GM11168 (cell line): ENCODE measurements at regions not wholly inside any gene's neighbourhood (a gene's known extent, or its start where the extent isn't known, plus 50 kb on each side); places are given as distances from the start of the nearest gene placed in this dataset.
"Not testable (repeated sequence)": the region's sequence is repeated elsewhere in the genome, so short reads cannot be mapped to it uniquely, and the experiment has no call there.

Experiments used
- in situ Hi-C: fragments of 300-500 bp; cut with MboI; formaldehyde crosslinking; loops from one replicate; pipeline ENCODE4 v1.12.0; 2022; ENCODE audit warnings: low sequenced_read_pairs; ENCODE audit not compliant: unreplicated experiment

DNA sequence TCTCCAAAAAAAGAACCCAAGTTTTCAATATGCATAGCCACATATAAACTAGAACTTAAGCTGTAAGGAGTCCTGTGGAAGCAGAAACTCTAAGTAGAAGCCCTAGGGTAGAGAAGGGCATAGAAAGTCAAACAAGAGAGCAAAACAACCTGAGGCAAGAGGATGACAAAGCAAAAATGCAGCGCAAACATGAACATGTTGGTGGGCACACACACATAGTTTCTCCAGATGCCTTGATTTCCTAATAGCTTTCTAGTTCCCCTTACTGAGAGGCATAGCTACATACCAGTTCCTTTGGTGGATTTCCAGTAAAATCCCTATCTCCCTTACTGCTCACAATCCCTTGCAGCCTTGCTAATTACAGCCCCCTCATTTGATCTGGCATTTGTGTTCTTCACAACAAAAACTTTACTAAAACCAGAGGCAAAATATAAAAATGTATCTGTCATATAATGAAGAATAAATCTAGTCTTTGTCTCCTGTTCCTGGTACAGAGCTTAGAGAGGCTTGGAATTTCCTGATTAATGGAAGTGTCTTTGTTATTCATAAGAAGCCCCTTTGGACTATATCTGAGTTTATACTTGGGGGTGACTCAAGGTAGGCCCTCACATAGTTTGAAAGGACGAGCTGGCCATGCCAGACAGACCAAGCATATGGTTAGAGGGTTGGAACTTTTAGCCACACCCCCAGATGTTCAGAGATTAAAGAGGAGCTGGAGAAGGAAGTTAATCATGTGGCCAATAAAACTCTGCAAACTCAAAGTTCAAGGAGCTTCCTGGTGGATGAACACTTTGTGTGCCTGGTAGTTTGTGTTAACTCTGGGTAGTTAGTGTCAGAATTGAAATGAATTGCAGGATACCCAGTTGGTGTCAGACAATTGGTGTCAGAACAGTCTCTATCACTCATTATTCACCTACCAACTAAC, 52.7 kb upstream of the ZCCHC13 start:
- in situ Hi-C loops = no loop called here

DNA sequence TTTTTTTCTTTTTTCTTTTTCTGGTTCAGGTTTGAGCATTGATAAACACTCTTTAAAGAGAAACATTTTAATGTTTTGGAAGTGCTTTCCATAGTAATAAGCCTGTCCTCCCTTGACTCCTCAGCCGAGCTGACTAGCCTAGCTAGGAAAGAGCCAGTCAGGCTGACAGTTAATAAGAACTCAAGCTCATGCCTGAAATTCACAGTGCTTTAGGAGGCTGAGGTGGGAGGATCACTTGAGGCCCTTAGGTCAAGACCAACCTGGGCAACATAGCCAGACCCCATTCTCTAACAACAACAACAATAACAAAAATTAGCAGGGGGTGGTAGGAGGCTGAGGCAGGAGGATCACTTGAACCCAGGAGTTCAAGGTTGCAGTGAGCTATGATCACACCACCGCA, 53.4 kb upstream of the ZCCHC13 start:
- in situ Hi-C loops = no loop called here

DNA sequence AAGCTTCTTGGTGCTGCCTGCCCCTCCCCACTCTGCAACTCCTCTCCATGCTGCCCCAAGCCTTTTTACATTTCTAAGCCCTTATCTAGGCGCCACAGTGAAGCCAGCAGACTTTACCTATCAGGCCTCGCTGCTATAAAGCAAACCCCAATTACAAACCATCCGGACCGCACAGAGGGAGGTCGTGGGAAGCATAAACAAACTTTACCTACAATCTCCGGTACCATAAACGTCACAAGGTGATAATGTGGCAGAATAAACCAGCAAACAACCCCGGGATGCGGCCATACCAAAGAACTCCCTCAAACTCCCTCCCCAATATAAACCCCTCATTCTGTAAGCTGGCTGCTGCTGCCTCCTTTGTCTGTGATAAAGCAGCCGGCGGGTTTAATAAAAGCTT, 54.0 kb upstream of the ZCCHC13 start:
- in situ Hi-C loops = no loop called here

DNA sequence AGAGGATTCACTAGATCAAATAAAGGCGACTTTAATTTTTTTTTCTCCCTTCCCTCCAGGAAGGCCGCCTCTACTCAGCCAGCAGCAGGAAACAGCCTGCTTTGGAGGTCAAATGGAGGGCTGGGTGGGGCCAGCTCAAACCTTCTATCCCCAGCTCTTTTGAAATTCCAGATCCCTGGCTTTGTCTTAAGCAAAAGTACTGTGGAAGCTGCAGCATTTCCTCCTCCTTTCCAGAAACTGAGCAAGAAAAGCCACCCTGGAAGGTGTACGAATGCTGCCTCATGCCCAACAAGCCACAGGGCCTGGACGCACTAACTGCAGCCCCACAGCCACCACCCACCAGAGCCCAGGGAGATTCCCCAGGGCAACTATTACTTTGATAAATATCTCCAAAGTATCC, 55.1 kb upstream of the ZCCHC13 start:
- in situ Hi-C loops = no loop called here

DNA sequence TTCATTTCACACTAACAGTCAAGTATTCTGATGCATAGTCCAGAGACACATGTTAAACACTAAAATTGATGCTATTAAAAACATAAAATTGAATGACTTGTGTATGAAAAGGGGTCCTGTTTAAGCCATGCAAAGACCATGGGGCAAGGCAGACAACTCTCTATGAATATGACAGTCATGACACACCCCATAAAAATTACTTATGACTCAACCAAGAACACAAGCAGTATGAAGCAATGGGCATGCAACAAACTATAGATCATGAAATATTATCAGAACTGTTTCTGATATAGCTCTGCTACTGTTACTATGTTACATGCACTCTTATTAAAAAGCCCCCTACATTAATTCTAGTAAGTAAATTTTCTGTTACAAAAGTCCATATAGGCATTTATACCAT, 57.5 kb upstream of the ZCCHC13 start:
- in situ Hi-C loops = no loop called here

DNA sequence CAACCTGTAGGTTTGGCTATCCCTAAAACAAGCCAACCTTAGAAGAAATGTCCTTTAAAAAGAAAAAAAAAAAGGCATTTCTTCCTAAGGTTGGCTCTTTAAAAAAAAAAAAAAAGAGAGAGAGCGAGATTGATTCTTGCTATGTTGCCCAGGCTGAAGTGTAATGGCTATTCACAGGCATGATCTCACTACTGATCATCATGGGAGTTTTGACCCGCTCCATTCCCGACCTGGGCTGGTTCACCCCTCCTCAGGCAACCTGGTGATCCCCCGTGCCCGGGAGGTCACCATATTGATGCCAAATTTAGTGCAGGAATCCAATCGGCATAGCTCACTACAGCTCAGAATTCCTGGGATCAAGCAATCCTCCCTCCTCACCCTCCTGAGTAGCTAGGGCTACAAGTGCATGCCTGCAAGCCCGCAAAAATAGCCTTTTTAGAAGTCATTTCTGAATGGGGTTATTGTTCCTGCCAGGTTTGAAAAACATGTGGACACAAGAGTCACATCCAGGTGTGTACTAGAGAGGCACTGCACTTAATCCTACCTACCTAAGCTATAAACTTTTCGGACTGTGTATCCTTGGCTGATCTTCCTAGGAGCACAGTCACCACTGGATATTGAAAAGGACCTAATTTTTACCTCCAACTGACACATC, 61.4 kb upstream of the ZCCHC13 start:
- in situ Hi-C loops = no loop called here

DNA sequence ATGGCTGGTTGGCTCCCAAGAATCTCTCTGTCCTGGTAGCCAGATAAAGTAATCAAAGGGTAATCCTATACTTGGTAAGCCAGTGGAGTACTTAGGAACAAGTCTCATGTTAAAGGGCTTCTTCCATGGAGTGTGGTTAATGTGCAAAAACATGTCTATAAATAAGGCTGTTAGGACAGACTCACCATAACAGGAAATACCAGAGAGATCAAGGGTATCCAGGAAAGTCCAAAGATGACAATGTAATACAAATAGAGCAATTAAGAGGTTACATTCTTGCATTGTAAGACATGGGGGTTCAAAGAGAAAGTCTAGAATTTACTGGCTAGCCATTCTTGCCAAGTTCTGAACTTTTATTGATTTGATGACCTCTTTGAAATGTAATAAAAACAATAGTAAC, 61.9 kb upstream of the ZCCHC13 start:
- in situ Hi-C loops = no loop called here

DNA sequence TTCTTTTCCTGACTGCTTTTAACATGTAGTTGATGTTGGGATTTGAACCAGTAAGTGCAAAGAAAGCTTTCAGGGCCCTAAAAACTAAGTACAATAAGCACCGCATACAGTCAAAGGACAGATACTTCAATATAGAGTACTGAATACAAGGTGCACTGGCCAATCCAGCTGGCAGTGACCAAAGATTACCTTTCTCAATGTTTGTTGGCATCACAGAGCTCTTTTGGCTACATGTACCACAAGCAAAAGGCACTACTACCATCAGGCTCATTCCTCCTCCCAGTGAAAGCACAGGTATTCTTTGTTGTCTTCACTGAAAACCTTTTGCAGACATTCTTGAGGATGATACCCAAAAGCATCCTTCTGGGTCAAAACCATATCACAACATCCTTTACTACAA, 65.2 kb upstream of the ZCCHC13 start:
- in situ Hi-C loops = no loop called here

DNA sequence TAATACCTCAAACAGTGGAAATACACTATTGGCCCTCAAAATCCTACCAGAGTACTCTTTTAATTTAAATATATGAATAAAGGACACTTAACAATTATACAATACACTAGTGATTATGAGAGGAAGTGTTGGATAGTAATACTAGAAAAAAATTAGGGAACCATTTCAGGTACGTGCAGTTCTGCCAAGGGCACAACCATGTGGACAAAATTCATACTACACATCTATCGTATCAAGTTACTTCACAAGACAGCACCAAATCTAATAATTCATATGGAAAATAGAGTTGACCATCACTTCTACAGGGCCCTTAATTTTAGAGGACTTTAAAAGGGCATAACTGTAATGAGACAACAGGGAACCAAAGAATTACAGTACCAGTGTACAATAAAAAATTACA, 69.2 kb upstream of the ZCCHC13 start:
- in situ Hi-C loops = no loop called here

DNA sequence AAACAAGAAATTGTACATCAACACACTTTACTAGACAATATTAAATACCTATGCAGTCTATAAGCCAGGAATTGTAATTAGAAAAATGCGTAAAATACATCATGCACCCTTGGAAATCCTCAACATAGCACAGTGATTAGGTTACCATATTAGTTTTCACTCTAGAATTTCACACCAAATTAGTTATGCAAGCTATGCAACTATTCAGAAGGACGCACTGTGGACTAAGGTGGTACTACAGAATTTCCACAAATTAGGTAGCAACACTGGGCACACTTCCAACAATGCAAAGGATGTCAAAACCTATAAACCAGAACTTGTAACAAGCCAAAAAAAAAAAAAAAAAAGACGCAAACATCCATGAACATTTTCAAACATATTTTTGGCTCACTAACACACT, 71.1 kb upstream of the ZCCHC13 start:
- in situ Hi-C loops = no loop called here

DNA sequence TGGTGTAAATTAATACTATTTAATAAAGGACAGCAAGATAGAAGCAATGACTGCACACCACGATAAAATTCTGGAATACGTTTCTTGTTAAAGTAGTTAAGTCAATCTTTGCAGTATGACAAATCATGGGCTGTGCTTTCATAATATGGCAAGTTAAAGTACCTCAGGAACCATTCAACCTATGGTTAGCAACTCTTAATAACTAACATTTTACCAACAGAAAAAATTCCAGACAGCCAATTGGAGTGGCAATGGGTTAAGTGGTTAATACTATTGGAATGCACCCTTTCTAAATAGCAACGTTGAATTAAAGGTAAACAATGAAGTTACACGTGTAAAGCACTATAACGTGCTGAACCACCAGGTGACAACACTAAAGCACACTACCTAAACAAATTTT, 72.4 kb upstream of the ZCCHC13 start:
- in situ Hi-C loops = no loop called here

DNA sequence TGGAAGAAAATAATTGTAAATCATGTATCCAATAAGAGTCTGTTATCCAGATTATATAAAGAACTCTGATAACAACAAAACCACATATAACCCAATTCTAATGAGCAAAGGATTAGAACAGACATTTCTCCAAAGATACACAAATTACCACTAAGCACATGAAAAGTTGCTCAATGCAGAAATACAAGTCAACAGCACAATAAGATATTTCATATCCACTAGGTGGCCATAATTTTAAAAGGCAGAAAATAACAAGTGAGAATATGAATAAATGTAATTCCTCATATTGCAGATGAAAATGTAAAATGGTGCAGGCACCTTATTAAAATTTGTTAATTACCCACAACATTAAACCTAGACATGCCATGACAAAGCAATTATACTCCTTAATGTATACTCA, 73.9 kb upstream of the ZCCHC13 start:
- in situ Hi-C loops = no loop called here

DNA sequence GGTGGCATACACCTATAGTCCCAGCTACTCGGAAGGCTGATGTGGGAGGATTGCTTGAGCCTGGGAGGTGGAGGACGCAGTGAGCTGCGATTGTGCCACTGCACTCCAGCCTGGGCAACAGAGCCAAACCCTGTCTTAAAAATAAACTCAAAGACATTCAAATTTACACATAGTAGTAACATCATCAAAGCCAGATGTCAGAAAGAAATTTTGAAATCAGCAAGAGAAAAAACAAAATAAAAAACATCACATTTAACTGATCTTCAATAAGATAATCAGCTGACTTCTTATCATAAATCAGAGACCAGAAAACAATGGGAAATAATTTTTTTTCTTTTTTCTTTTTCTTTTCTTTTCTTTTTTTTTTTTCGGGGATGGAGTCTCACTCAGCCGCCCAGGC, 78.9 kb upstream of the ZCCHC13 start:
- in situ Hi-C loops = no loop called here

DNA sequence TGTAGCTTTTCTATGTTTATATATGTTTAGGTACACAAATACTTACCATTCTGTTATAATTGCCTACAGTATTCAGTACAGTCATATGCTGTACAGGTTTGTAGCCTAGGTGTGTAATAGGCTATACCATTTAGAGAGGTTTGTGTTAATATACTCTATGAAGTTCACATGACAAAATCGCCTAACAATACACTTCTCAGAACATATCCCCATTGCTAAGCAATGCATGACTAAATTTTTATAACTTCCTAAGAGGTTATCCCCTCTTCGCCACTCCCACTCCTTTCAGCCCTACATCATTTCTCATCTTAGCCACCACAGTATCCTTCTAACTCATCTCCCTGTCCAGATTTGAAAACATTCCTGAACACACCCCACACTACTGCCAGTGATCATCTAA, 83.7 kb upstream of the ZCCHC13 start:
- in situ Hi-C loops = no loop called here

DNA sequence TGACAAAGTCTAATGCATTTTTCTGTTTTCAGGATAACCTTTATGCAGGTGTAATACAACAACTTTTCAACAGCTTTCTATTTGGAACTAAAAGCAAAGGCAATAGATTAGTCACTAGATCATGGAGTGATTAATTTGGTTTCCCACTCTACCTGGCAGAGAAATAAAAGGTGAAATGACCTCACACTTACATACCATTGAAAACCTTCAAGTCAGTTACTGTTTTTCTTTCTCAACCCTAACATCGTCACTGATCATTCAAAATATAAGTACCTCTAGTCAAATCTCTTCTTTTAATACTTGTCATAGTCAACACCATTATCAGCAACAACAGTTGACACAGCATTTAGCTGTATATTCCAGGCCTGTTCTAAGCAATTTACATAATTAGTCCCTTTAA, 85.1 kb upstream of the ZCCHC13 start:
- in situ Hi-C loops = no loop called here

DNA sequence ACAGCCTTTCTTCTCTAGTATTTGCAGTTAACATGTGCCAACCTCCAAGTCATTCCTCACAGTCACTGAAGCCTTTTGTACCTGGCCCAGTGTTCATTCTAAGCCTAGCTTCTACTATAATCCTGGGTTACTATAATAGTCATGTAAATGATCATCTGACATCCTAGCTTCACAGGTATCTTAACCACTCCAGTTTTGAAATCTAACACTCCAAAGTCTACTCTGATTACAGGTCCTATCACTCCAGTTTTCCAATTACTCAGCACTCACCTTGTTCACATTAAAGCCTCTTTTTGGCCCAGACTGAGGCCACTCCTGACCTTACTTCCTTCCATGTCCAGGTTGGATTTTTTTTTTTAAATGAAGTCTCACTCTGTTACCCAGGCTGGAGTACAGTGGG, 87.6 kb upstream of the ZCCHC13 start:
- in situ Hi-C loops = no loop called here

DNA sequence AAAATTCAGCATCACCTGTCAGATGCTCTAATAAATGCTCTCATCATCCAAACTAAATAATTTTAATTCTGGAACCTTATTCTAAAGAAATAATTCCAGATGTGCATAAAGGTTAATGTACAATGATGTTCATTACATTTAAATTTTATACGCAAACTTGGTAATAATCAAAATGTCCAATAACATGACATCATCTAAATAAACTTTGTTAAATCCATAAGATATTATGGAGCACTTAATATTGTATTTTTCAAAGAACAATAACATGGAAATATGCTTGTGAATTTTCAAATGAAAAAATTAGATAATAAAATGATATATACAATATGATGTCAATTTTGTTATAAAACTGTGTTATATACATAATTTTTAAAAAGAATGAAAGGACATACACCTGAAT, 92.1 kb upstream of the ZCCHC13 start:
- in situ Hi-C loops = no loop called here

DNA sequence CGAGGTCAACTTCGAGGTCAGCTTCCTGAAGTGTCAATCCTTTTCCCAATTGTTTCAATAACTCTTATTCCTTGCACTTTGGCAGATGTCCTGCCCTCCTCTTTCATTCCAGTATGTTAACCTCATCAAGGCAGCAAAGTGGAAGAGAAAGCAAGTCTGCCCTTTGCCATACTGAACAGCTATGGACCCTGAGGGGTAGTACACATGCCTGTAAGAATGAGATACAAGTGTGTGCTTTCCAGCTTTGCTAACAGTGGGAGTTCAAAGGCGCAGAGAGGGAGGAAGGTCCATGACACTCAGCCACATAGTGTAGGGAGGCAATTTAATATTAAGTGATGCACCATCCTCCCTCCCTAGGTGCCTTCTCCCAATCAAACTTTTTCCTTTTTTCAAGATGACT, 96.4 kb upstream of the ZCCHC13 start:
- in situ Hi-C loops = no loop called here

DNA sequence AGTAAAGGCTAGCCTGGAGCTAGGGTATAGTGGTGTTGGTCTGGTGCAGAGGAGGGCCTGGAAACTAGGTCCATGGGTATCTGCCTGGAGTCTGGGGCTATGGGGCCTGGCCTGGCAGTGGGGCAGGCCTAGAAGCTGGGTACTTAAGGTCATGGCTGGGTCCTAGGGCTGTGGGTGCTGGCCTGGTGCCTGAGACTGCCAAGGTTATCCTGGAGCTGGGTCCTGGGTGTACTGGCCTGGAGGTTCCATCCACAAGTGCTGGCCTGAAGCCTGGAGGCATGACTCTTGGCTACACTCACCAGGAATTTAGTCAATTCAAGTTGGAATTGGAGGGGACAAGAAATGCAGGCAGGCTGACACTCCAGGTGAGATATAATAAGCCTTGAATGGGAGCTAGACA, 108.4 kb upstream of the ZCCHC13 start:
- in situ Hi-C loops = no loop called here

DNA sequence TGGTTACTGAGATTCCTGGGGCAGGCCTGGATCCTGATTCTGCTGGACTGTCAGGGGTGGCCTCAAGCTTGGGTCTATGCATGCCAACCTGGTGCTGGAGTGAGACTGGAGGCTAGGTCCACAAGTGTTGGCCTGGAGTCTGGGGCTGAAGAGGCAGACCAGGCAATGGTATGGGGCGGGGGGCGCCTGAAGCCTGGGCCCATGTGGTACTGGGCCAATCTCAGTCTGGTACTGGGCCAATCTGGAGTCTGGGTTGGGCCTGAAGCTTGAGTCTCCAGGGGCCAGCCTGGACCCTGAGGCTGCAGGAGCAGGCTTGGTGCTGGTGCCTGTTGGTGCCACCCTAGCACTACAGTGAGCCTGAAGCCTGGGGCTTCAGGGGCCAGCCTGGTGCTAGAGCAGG, 108.9 kb upstream of the ZCCHC13 start:
- in situ Hi-C loops = no loop called here

DNA sequence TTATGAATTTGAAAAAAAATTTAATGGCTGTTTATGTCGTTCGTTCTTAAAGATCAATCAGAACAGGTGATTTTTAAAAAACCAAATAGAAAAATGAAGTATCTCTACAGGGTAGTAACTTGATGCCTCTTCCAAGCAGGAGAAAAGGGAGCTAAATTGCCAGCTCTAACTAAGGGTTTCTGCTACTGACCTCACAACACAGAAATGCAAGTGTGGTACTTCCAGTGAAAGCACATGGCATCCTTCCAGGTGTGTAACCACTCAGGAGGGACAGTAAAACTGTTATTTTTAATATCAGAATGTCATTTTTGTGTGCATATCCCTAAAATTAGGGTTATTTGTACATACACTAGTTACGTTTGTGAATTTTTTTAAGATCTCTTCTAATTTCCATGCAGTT, 116.8 kb upstream of the ZCCHC13 start:
- in situ Hi-C loops = no loop called here

DNA sequence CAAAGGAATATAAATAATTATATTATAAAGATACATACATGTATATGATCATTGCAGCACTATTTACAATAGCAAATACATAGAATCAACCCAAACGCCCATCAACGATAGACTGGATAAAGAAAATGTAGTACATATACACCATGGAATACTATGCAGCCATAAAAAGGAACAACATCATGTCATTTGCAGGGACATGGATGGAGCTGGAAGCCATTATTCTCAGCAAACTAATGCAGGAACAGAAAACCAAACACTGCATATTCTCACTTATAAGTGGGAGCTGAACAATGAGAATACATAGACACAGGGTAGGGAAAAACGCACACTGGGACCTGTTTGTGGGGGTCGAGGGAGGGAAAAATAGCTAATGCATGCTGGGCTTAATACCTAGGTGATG, 120.9 kb upstream of the ZCCHC13 start:
- in situ Hi-C loops = not testable (repeated sequence)
